Lower leg skin (tissue), 3 donors: ENCODE measurements at regions not wholly inside any gene's neighbourhood (a gene's known extent, or its start where the extent isn't known, plus 50 kb on each side); places are given as distances from the start of the nearest gene placed in this dataset.

Experiments
- CTCF ChIP-seq, 3 donors: fragments of 450-650 bp; IDR thresholded peaks; one replicate each; pipeline ENCODE4 v1.5.1; 2016; ENCODE audit warnings: antibody characterized with exemption in 3 of 3, mild to moderate bottlenecking in 3 of 3, moderate library complexity in 2 of 3
- POLR2A ChIP-seq, 2 donors: fragments of 450-650 bp; IDR thresholded peaks; one replicate each; pipeline ENCODE4 v1.6.1; 2016 to 2017; ENCODE audit warnings: antibody characterized with exemption in 2 of 2, mild to moderate bottlenecking in 1 of 2, moderate library complexity in 1 of 2

DNA sequence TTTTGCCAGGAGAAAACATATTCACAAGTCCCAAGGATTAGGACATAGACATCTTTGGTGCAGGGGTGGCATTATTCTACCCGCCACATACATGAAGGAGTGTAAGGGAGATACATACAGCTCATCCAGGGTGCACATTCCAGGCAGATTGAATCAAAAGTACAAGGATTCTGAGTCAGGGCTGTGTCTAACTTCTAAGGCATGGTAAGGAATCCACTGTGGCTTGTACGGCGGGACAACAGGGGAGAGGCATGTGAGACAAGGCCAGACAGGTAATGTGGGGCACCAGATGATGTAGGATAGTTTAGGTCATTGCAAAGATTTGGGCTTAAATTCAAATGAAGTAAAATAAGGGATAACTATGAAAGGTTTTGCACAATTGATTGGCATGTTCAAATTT is 780.9 kb downstream of the C6orf118 start:
- no peak for TF ChIP-seq POLR2A (IDR thresholded peaks at IDR 0.05)
- TF ChIP-seq CTCF (IDR thresholded peaks at IDR 0.05): no peak
